Astrocyte (in vitro differentiated cells and primary cell): ENCODE measurements at regions not wholly inside any gene's neighbourhood (a gene's known extent, or its start where the extent isn't known, plus 50 kb on each side); places are given as distances from the start of the nearest gene placed in this dataset.

Source experiments
- DNase-seq: peaks from one replicate; pipeline ENCODE4 v3.0.0-alpha.2; 2010; ENCODE audit warnings: low read depth
- FAIRE-seq: peaks from 2 replicates; lab custom pipeline; 2011; peaks lifted over from hg19 to GRCh38; lab: Jason Lieb, UNC
- H2AFZ ChIP-seq: 2 replicates; pipeline ENCODE4 v1.6.0; 2012; ENCODE audit warnings: low read depth, low read length, inconsistent platforms
- H3K27ac ChIP-seq: 2 replicates; pipeline ENCODE4 v1.5.1; 2011; ENCODE audit warnings: low read depth, low read length, inconsistent platforms
- H3K27me3 ChIP-seq: 2 replicates; pipeline ENCODE4 v1.6.0; 2011; ENCODE audit warnings: low read length, inconsistent platforms; ENCODE audit not compliant: insufficient read depth
- H3K36me3 ChIP-seq: 2 replicates; pipeline ENCODE4 v1.5.1; 2011; ENCODE audit warnings: low read length, inconsistent platforms; ENCODE audit not compliant: insufficient read depth
- H3K4me1 ChIP-seq: 2 replicates; pipeline ENCODE4 v1.5.1; 2011; ENCODE audit warnings: low read length, inconsistent platforms; ENCODE audit not compliant: insufficient read depth
- H3K4me2 ChIP-seq: 2 replicates; pipeline ENCODE4 v1.6.0; 2012; ENCODE audit warnings: low read length, inconsistent platforms
- H3K4me3 ChIP-seq: 2 replicates; pipeline ENCODE4 v1.5.1; 2011; ENCODE audit warnings: low read depth, mild to moderate bottlenecking, low read length, inconsistent platforms; ENCODE audit not compliant: insufficient read depth
- H3K79me2 ChIP-seq: 2 replicates; pipeline ENCODE4 v1.6.0; 2012; ENCODE audit warnings: mild to moderate bottlenecking, low read length, inconsistent platforms; ENCODE audit not compliant: insufficient read depth
- H3K9ac ChIP-seq: 2 replicates; pipeline ENCODE4 v1.6.0; 2012; ENCODE audit warnings: mild to moderate bottlenecking, low read length, inconsistent platforms
- H3K9me3 ChIP-seq: 2 replicates; pipeline ENCODE4 v1.5.1; 2012; ENCODE audit warnings: low read depth, mild to moderate bottlenecking, low read length, inconsistent platforms; ENCODE audit not compliant: insufficient read depth
- H4K20me1 ChIP-seq: 2 replicates; pipeline ENCODE4 v1.6.0; 2012; ENCODE audit warnings: low read length, inconsistent platforms; ENCODE audit not compliant: insufficient read depth
- H3K27ac Mint-ChIP-seq: one replicate; pipeline ENCODE4 v1.8.0; 2021; ENCODE audit warnings: mild to moderate bottlenecking, mixed read lengths; ENCODE audit not compliant: unreplicated experiment
- H3K27me3 Mint-ChIP-seq: one replicate; pipeline ENCODE4 v1.8.0; 2021; ENCODE audit warnings: low read depth, mixed read lengths; ENCODE audit not compliant: unreplicated experiment
- H3K36me3 Mint-ChIP-seq: one replicate; pipeline ENCODE4 v1.8.0; 2021; ENCODE audit warnings: low read depth, mixed read lengths; ENCODE audit not compliant: unreplicated experiment
- H3K4me1 Mint-ChIP-seq: one replicate; pipeline ENCODE4 v1.8.0; 2021; ENCODE audit warnings: low read depth, mixed read lengths; ENCODE audit not compliant: unreplicated experiment
- H3K4me3 Mint-ChIP-seq: one replicate; pipeline ENCODE4 v1.8.0; 2021; ENCODE audit warnings: mild to moderate bottlenecking, moderate library complexity, mixed read lengths; ENCODE audit not compliant: unreplicated experiment
- H3K9me3 Mint-ChIP-seq: one replicate; pipeline ENCODE4 v1.8.0; 2021; ENCODE audit warnings: mild to moderate bottlenecking, mixed read lengths; ENCODE audit not compliant: unreplicated experiment
- EZH2 ChIP-seq: IDR thresholded peaks from 2 replicates; pipeline ENCODE4 v1.6.1; 2012; ENCODE audit warnings: mild to moderate bottlenecking, low read length, inconsistent platforms; ENCODE audit not compliant: insufficient read depth
- TF ChIP-seq, protein P1 (sequence below): IDR thresholded peaks from 2 replicates; pipeline ENCODE4 v1.5.1; 2011; ENCODE audit warnings: low read depth, mild to moderate bottlenecking, inconsistent platforms, low read length, moderate library complexity; ENCODE audit not compliant: insufficient read depth

GRCh38 chr6:168242111-168242939 is 77.3 kb downstream of the DACT2 start:
- no peaks in the 10 kb centered on the region for H3K9me3 ChIP-seq
- H3K4me1 Mint-ChIP-seq: peaks cover 9% of the 10 kb centered on the region

DNA sequence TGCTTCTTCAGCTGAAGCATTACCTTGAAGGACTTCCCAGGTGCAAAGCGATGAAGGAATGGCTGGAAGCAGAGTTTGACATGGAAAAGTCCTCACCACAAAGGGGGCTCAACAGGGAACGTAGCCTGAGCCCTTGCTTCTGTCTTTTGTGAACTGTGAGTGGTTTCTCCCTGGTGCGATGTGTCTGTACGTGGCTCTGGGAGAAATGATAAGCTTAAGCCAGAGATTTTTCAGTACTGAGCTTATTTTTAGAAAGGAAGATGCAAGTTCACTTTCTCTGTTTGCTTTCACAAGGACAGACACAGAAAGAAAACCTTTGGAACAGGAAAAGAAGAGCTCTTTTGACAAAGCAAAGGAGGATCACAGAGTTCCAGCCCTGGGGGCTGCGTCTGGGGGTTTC is 79.4 kb downstream of the DACT2 start:
- H3K4me3 Mint-ChIP-seq: no peak overlapping the region
- peaks cover 9% of the 10 kb centered on the region for H3K4me1 Mint-ChIP-seq
- no peaks in the 10 kb centered on the region for H3K36me3 Mint-ChIP-seq
- Histone ChIP-seq H4K20me1 (no peaks in the 10 kb centered on the region), H3K27ac (no peak overlapping the region), H3K79me2 (no peaks in the 10 kb centered on the region), H3K36me3 (no peaks in the 10 kb centered on the region), H3K9me3 (no peaks in the 10 kb centered on the region), H3K4me2 (no peak overlapping the region), H2AFZ (no peak overlapping the region), H3K4me1 (no peaks in the 10 kb centered on the region), H3K27me3 (no peaks in the 10 kb centered on the region), H3K9ac (no peak overlapping the region), H3K4me3 (no peak overlapping the region)
- H3K27ac Mint-ChIP-seq: no peak overlapping the region
- peaks cover 53% of the 10 kb centered on the region for H3K27me3 Mint-ChIP-seq
- FAIRE-seq (no peak), DNase-seq (no peak)
- TF ChIP-seq EZH2: no peak
- TF ChIP-seq, protein P1, sequence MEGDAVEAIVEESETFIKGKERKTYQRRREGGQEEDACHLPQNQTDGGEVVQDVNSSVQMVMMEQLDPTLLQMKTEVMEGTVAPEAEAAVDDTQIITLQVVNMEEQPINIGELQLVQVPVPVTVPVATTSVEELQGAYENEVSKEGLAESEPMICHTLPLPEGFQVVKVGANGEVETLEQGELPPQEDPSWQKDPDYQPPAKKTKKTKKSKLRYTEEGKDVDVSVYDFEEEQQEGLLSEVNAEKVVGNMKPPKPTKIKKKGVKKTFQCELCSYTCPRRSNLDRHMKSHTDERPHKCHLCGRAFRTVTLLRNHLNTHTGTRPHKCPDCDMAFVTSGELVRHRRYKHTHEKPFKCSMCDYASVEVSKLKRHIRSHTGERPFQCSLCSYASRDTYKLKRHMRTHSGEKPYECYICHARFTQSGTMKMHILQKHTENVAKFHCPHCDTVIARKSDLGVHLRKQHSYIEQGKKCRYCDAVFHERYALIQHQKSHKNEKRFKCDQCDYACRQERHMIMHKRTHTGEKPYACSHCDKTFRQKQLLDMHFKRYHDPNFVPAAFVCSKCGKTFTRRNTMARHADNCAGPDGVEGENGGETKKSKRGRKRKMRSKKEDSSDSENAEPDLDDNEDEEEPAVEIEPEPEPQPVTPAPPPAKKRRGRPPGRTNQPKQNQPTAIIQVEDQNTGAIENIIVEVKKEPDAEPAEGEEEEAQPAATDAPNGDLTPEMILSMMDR: no peak
- H3K9me3 Mint-ChIP-seq: no peaks in the 10 kb centered on the region

More at GRCh38 chr6:168242111-168242939, 77.3 kb downstream of the DACT2 start:
- no peak for DNase-seq
- Mint-ChIP-seq H3K4me3 (no peak overlapping the region), H3K36me3 (no peaks in the 10 kb centered on the region), H3K9me3 (no peaks in the 10 kb centered on the region), H3K27ac (no peak overlapping the region), H3K27me3 (peaks cover 67% of the 10 kb centered on the region)
- TF ChIP-seq EZH2: no peak
- H3K79me2 ChIP-seq: no peaks in the 10 kb centered on the region
- peaks cover 3% of the 10 kb centered on the region for H3K27me3 ChIP-seq
- H3K4me3 ChIP-seq: no peak overlapping the region
- no peaks in the 10 kb centered on the region for H4K20me1 ChIP-seq
- no peak overlapping the region for H3K4me2 ChIP-seq
- H2AFZ ChIP-seq: no peak overlapping the region
- H3K9ac ChIP-seq: no peak overlapping the region
- H3K4me1 ChIP-seq: no peaks in the 10 kb centered on the region
- H3K27ac ChIP-seq: no peak overlapping the region
- no peaks in the 10 kb centered on the region for H3K36me3 ChIP-seq
- FAIRE-seq: no peak

DNA sequence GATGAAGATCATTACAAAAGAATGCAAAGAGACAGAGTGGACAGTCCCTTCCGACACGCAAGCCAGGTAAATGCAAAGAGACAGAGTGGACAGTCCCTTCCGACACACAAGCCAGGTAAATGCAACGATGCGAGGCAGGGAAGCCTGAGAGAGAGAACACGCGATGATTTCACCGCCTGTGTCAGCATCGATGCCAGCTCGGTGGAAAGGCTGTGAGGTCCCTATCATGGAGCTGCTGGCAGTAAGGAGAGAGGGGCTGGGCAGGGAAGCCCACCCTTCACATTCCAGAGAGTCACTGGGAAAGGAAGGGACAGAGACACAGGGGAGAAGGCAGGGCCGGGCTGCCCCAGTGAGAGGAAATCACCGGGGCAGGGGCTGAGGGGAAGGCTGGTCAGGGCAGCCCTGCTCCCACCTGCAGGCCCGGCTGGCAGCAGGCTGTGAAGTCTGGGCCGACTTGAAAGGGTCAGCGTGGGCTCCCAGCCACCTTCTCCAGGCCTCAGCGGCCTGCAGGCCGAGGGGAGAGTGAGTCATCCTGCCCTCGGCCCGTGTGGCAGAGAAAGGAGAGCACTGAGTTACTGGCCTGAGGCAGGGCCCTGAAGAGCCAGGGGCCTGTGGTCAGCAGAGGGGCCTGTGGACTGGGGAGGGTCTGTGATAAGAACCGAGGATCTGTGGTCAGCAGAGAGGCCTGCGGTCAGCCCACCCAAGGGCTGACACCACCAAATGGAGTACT is 80.4 kb downstream of the DACT2 start:
- H4K20me1 ChIP-seq: no peaks in the 10 kb centered on the region
- no peak for TF ChIP-seq EZH2
- TF ChIP-seq, protein P1: no peak
- peaks cover 9% of the 10 kb centered on the region for H3K4me1 Mint-ChIP-seq
- H3K27ac Mint-ChIP-seq: peak overlapping the region; percentile 20
- H3K36me3 Mint-ChIP-seq: no peaks in the 10 kb centered on the region
- no peak overlapping the region for H3K4me3 ChIP-seq
- peak; percentile 5 for DNase-seq
- no peak overlapping the region for H3K9ac ChIP-seq
- no peaks in the 10 kb centered on the region for H3K9me3 Mint-ChIP-seq
- H3K27me3 Mint-ChIP-seq: peaks cover 43% of the 10 kb centered on the region
- H2AFZ ChIP-seq: no peak overlapping the region
- H3K4me2 ChIP-seq: no peak overlapping the region
- no peaks in the 10 kb centered on the region for H3K4me1 ChIP-seq
- no peaks in the 10 kb centered on the region for H3K27me3 ChIP-seq
- H3K79me2 ChIP-seq: no peaks in the 10 kb centered on the region
- no peak overlapping the region for H3K4me3 Mint-ChIP-seq
- no peaks in the 10 kb centered on the region for H3K36me3 ChIP-seq
- H3K9me3 ChIP-seq: no peaks in the 10 kb centered on the region
- no peak overlapping the region for H3K27ac ChIP-seq
- no peak for FAIRE-seq
